ENCODE measurements at regions not wholly inside any gene's neighbourhood (a gene's known extent, or its start where the extent isn't known, plus 50 kb on each side); places are given as distances from the start of the nearest gene placed in this dataset.

DNA sequence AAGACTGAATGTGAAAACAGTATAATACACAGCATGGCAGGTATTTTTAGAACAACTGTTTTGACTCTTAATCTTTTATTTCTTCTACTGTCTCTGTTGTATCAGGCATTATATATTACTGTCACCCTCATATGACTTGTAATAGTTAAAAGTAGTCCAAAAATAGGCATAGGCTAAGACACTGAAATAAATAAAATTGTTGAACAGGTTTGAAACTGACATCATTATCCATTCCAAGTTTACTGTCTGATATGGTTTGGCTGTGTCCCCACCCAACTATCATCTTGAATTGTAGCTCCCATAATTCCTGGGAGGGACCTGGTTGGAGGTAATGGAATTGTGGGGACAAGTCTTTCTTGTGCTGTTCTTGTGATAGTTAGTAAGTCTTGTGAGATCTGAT lies 91.4 kb upstream of the CDH19 start:
- DNase-seq (ENCODE audit: low spot score) = no peak
- Mint-ChIP-seq H3K27ac (no peak overlapping the region), H3K9me3 (peaks cover 16% of the 10 kb centered on the region), H3K36me3 (ENCODE audit: low read depth) (no peaks in the 10 kb centered on the region), H3K4me1 (ENCODE audit: low read depth) (no peaks in the 10 kb centered on the region), H3K27me3 (ENCODE audit: low read depth) (no peaks in the 10 kb centered on the region), H3K4me3 (ENCODE audit: low read depth) (no peak overlapping the region)
- intact Hi-C loops (cut with micrococcal nuclease) = no loop called here

GRCh38 chr18:66694852-66695251 lies 91.0 kb upstream of the CDH19 start:
- intact Hi-C loops (cut with micrococcal nuclease) = no loop called here
- DNase-seq (ENCODE audit: low spot score) = no peak
- Mint-ChIP-seq H3K36me3 (ENCODE audit: low read depth) (no peaks in the 10 kb centered on the region), H3K4me1 (ENCODE audit: low read depth) (no peaks in the 10 kb centered on the region), H3K4me3 (ENCODE audit: low read depth) (no peak overlapping the region), H3K9me3 (peaks cover 16% of the 10 kb centered on the region), H3K27ac (no peak overlapping the region), H3K27me3 (ENCODE audit: low read depth) (no peaks in the 10 kb centered on the region)

GRCh38 chr18:66687635-66688034 lies 83.7 kb upstream of the CDH19 start:
- Mint-ChIP-seq H3K36me3 (ENCODE audit: low read depth) (no peaks in the 10 kb centered on the region), H3K4me1 (ENCODE audit: low read depth) (no peaks in the 10 kb centered on the region), H3K4me3 (ENCODE audit: low read depth) (no peak overlapping the region), H3K27ac (no peak overlapping the region), H3K27me3 (ENCODE audit: low read depth) (no peaks in the 10 kb centered on the region), H3K9me3 (no peaks in the 10 kb centered on the region)
- intact Hi-C loops (cut with micrococcal nuclease) = no loop called here
- DNase-seq (ENCODE audit: low spot score) = no peak

DNA sequence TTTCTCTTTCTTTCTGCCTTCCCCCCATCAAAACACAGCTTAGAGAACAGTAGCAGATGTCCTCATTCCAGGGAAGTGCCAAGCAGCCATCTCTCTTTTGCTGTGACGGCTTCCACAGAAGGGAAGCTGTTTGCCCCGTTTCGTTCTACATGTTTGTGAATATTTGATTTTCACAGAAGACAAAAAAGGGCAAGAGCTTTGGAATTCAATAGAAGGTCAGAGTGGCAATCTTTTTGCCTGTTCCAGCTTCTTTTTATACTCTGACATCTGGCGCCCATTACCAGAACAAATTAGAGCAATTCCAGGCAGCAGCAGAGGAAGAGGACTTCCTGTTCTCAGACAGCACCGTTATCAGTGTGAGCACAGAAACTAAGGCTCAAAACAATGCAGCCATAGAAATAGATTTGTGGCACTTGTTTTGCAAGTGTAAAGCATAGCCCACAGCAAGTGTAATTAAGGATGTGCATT lies 79.0 kb upstream of the CDH19 start:
- Mint-ChIP-seq H3K36me3 (ENCODE audit: low read depth) (no peaks in the 10 kb centered on the region), H3K9me3 (peaks cover 6% of the 10 kb centered on the region), H3K4me1 (ENCODE audit: low read depth) (no peaks in the 10 kb centered on the region), H3K27me3 (ENCODE audit: low read depth) (no peaks in the 10 kb centered on the region), H3K27ac (no peak overlapping the region), H3K4me3 (ENCODE audit: low read depth) (no peak overlapping the region)
- DNase-seq (ENCODE audit: low spot score) = no peak
- intact Hi-C loops (cut with micrococcal nuclease) = no loop called here

DNA sequence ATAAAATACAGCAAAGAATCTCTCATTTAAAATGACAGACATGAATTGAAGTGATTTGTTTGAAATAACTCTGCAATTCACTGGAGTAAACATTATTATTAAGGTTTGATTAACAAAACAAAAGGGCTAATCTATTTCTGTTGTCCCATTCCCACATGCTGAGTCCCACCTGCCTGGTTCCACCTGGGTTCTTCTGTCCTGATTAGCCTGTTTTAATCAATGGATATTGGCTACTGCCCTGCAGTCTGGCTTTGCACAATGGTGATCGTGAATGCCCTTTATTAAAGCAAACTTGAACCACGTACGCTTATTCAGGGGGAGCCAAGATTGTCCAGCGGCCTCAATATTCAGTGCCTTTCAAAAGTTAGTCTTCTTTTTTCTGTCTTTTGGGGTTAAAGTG lies 72.8 kb upstream of the CDH19 start:
- H3K9me3 Mint-ChIP-seq = peaks cover 15% of the 10 kb centered on the region
- H3K4me1 Mint-ChIP-seq (ENCODE audit: low read depth) = no peaks in the 10 kb centered on the region
- intact Hi-C loops (cut with micrococcal nuclease) = no loop called here
- H3K27ac Mint-ChIP-seq = no peak overlapping the region
- H3K4me3 Mint-ChIP-seq (ENCODE audit: low read depth) = no peak overlapping the region
- DNase-seq (ENCODE audit: low spot score) = no peak
- H3K36me3 Mint-ChIP-seq (ENCODE audit: low read depth) = no peaks in the 10 kb centered on the region
- H3K27me3 Mint-ChIP-seq (ENCODE audit: low read depth) = no peaks in the 10 kb centered on the region

GRCh38 chr18:66674286-66674685 lies 70.4 kb upstream of the CDH19 start:
- Mint-ChIP-seq H3K27me3 (ENCODE audit: low read depth) (no peaks in the 10 kb centered on the region), H3K27ac (no peak overlapping the region), H3K4me3 (ENCODE audit: low read depth) (no peak overlapping the region), H3K36me3 (ENCODE audit: low read depth) (no peaks in the 10 kb centered on the region), H3K4me1 (ENCODE audit: low read depth) (no peaks in the 10 kb centered on the region), H3K9me3 (peaks cover 15% of the 10 kb centered on the region)
- DNase-seq (ENCODE audit: low spot score) = no peak
- intact Hi-C loops (cut with micrococcal nuclease) = no loop called here

DNA sequence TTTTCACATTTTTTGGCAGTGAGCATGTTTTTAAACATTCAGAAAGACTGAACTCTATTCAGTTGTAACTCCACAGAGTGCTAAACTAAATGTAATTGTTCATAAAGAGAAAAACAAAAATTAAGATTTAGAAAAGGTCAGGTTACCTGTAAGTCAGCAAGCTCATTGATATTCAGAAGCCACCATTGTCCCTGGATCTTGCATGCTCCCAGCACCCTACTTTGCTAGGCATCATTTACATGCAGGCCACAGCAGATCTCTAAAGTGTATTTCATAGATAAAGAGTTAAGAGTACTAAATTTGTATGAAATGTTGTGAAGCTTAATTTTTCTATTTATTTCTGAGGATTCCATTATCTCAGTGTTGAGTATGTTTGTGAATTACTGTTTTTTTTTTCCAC lies 64.8 kb upstream of the CDH19 start:
- no peak for DNase-seq (ENCODE audit: low spot score)
- Mint-ChIP-seq H3K27ac (no peak overlapping the region), H3K36me3 (ENCODE audit: low read depth) (no peaks in the 10 kb centered on the region), H3K4me3 (ENCODE audit: low read depth) (no peak overlapping the region), H3K4me1 (ENCODE audit: low read depth) (no peaks in the 10 kb centered on the region), H3K9me3 (peaks cover 6% of the 10 kb centered on the region), H3K27me3 (ENCODE audit: low read depth) (no peaks in the 10 kb centered on the region)
- intact Hi-C loops (cut with micrococcal nuclease) = no loop called here

DNA sequence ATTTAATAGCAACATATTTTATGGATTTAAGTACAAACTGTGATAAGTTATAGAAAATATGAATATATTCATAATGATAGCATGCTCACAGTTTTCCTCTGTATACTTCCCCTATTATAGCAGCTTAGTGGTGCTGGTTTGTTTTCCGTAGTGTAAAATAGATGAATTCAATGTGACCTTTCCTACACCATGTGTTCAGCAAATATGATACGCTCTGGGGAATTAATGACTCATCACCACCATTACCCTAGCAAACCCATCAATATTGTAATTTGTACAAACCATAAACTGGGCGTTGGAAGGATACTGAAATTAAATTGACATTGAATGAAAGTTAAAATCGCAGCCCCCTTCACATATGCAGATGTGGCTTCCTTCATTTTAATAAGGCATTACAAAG lies 58.7 kb upstream of the CDH19 start:
- intact Hi-C loops (cut with micrococcal nuclease) = no loop called here
- Mint-ChIP-seq H3K4me1 (ENCODE audit: low read depth) (no peaks in the 10 kb centered on the region), H3K4me3 (ENCODE audit: low read depth) (no peak overlapping the region), H3K36me3 (ENCODE audit: low read depth) (no peaks in the 10 kb centered on the region), H3K27ac (no peak overlapping the region), H3K27me3 (ENCODE audit: low read depth) (no peaks in the 10 kb centered on the region), H3K9me3 (peaks cover 6% of the 10 kb centered on the region)
- DNase-seq (ENCODE audit: low spot score) = no peak

DNA sequence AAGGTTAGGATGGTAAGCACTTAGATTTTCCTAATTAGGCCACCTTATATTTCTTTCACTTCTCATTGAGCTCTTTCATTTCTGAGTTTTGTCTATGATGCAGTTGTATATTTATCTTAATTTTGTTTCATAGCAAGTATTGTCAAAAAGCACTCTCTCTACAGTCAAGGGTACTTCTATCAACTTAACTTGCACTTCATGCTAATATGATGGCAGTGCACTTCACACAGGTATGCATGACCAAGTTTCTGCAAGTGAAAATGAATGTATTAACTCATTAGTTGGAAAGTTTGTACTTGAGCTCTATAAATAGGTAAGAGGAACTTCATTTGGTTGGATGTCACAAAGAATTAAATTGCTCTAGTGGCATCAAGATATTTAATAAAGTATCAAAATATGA lies 51.5 kb upstream of the CDH19 start:
- H3K36me3 Mint-ChIP-seq (ENCODE audit: low read depth) = no peaks in the 10 kb centered on the region
- intact Hi-C loops (cut with micrococcal nuclease) = no loop called here
- no peaks in the 10 kb centered on the region for H3K4me1 Mint-ChIP-seq (ENCODE audit: low read depth)
- H3K9me3 Mint-ChIP-seq = peaks cover 10% of the 10 kb centered on the region
- DNase-seq (ENCODE audit: low spot score) = no peak
- no peak overlapping the region for H3K4me3 Mint-ChIP-seq (ENCODE audit: low read depth)
- no peaks in the 10 kb centered on the region for H3K27me3 Mint-ChIP-seq (ENCODE audit: low read depth)
- no peak overlapping the region for H3K27ac Mint-ChIP-seq

Data from activated T-helper 2 cell treated with anti-CD3 and anti-CD28 coated beads, Interferon-gamma antibody, Interleukin-2, Interleukin-4, amounts not matched to agents 10 μg/mL and 5 μg/mL and 100 μg/mL, durations not matched to agents 14 hours and 24 hours and 36 hours (primary cell).